NCI-H2029 (cell line): ENCODE measurements at regions not wholly inside any gene's neighbourhood (a gene's known extent, or its start where the extent isn't known, plus 50 kb on each side); places are given as distances from the start of the nearest gene placed in this dataset.
"Not testable (repeated sequence)": the region's sequence is repeated elsewhere in the genome, so short reads cannot be mapped to it uniquely, and the experiment has no call there.

Experiments used
- DNase-seq: peaks from one replicate; lab custom pipeline; 2025; lab: John Stamatoyannopoulos, UW

DNA sequence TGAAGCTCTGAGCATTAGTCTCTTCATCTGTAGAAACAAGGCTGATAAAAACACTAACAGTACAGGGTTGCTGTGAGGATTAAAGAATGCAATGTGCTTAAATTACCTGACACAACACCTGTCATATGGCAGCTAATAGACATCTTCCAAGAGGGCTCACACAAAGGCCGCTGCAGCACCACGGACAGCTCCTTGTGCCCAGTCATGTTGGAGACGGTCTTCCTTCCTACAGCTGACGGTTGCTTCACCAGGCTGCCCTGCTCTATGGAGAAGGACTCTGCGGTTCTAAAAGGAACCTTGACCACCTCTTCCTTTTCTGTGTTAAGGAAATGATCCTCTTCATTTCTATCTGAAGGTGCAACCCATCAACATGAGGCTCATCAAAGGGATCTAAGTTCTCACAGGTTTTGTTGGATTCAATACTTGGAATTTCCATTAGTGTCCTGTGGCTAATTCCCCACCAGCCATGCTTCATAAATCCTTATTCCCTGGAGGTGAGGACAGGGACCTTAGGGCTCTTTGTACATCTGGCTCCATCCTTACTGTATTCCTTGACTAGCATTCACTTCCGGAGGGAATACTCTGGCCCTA, 138.9 kb upstream of the CES5A start:
- no peak for DNase-seq

- no peak for DNase-seq
Observed at GRCh38 chr16:56012482-56012811, 137.3 kb upstream of the CES5A start.

GRCh38 chr16:56011808-56012481, 136.8 kb upstream of the CES5A start:
- DNase-seq, result no peak

DNA sequence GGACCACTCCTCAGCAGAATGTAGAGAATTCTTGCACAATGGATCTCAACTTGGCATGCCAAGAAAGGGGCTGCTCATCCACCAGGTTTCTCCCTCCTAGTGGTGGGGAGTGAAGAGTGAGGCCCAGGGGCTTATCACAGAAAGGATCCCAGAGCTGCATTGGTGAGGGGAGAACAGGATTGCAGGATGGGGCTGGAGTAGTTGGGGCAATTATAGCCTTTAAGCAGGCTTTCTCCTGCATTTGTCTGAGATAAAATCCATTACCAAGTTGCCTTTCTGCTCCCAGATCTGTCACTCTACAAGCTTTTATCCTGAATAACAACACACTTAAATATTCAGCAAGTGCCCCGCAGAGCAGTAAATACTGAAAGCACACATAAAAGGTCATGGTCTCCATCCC, 130.8 kb upstream of the CES5A start:
- no peak for DNase-seq

- DNase-seq, result no peak
Observed at GRCh38 chr16:55999683-56000082, 124.5 kb upstream of the CES5A start.

GRCh38 chr16:55993088-55993487, 117.9 kb upstream of the CES5A start:
- no peak for DNase-seq

DNA sequence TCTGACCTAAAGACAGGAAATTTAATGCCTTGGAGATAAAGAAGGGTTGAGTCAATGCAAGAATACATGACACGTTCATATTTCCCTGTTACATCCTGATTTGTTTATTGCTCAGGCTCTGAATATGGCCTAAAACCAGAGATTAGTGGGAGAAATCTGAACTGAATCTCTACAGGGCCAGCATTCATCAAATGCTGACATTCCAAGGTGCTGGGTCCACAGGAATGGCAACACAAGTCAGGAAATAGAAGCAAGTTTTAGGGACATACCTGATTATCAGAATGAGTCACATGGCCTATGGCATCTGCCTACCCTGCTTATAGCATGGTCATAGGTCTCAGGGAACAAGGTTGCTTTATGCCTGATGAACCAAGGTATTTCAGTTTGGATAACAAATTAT, 117.4 kb upstream of the CES5A start:
- no peak for DNase-seq

- DNase-seq, result no peak
Observed at GRCh38 chr16:55991843-55992242, 116.7 kb upstream of the CES5A start.

- no peak for DNase-seq
Observed at GRCh38 chr16:55989569-55989907, 114.4 kb upstream of the CES5A start.

- DNase-seq, result not testable (repeated sequence)
Observed at GRCh38 chr16:55988850-55989568, 113.8 kb upstream of the CES5A start.

- no peak for DNase-seq
Observed at GRCh38 chr16:55988013-55988412, 112.8 kb upstream of the CES5A start.

DNA sequence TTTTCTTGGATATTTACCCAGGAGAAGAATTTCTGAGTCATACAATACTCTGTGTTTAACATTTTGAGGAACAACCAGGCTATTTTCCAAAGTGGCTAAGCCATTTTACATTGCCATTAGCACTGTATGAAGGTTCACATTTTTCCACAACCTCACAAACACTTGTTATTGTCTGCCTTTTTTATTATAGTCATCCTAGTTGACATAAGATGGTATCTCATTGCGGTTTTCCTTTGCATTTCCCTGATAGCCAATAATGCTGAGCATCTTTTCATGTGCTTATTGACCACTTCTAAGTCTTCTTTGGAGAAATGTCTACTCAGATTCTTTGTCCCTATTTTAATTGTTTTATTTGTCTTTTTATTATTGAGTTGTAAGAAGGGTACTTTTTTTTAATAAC, 107.4 kb upstream of the CES5A start:
- no peak for DNase-seq

DNA sequence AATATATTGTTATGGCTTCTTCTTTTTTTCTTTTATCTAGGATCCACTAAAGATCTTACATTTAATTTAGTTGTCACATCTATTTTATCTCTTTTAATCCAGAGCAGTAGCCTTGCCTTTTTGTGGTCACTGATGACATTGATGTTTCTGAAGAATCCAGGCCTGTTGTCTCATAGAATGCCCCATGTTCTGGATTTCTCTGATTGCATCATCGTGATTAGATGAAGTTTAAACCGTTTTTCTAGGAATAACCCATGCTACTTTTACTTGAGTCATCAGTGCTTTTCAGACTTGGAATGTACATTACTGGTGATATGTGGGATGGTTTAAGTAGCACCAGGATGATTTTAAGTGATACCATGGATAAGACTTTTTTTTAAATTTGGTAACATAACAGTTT, 106.4 kb upstream of the CES5A start:
- no peak for DNase-seq

- DNase-seq, result no peak
Observed at GRCh38 chr16:55976815-55977214, 101.6 kb upstream of the CES5A start.

GRCh38 chr16:55971447-55971846, 96.3 kb upstream of the CES5A start:
- no peak for DNase-seq

GRCh38 chr16:55968221-55968620, 93.0 kb upstream of the CES5A start:
- DNase-seq, result no peak

- DNase-seq, result no peak
Observed at GRCh38 chr16:55964923-55965475, 89.8 kb upstream of the CES5A start.

- DNase-seq, result no peak
Observed at GRCh38 chr16:55955845-55956244, 80.7 kb upstream of the CES5A start.

- DNase-seq, result no peak
Observed at GRCh38 chr16:55955424-55955823, 80.3 kb upstream of the CES5A start.

DNA sequence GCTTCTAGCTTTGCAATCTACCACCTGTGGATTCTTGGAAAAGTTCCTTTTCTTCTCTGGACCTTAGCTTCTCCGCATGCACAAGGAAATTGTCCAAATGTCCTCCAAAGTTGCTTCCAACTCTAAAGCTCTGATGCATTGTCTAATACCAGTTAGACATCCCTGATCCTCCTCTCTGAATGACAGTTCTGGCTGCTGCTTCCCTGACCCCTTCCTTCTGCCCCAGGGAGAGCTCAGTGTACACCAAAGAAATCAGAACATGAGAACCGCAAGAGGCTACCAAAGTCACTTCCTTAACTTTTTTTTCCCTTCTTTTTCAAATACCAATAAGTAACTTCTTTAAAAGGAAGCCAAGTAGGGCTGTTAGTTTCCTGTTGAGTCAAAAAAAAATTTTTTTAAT, 79.7 kb upstream of the CES5A start:
- no peak for DNase-seq

- DNase-seq, result no peak
Observed at GRCh38 chr16:55949518-55949917, 74.3 kb upstream of the CES5A start.

- DNase-seq, result no peak
Observed at GRCh38 chr16:55948230-55948629, 73.1 kb upstream of the CES5A start.

DNA sequence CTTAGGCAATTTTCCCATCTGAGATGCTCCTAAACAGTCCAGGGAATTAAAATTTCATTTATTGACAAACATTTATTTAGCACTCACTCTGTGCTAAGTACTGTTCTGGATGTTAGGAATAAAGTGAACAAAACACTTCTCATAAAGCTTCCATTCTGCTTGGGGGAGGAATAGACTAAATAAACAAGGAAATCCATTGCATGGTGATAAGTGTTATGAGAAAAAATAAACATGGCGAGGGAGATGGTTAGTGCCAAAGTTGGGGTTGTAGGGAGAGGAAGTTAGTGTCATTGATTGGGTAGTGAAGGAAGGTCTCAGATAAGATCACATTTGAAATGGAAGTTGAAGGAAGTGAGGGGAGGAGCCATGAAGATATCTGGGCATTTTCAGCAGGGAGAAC, 72.2 kb upstream of the CES5A start:
- DNase-seq, result no peak
